Activated naive CD8-positive, alpha-beta T cell treated with anti-CD3 and anti-CD28 coated beads, Interleukin-2, amount 50 U/mL, for 24 hours (primary cell): ENCODE measurements at regions not wholly inside any gene's neighbourhood (a gene's known extent, or its start where the extent isn't known, plus 50 kb on each side); places are given as distances from the start of the nearest gene placed in this dataset.

Experiments used
- ATAC-seq: fragments of 150-1000 bp; cut with Tn5 transposase; one replicate; pipeline ENCODE4 v1.10.0; 2021
- DNase-seq: peaks from one replicate; pipeline ENCODE4 v3.0.0; 2021
- H3K27ac Mint-ChIP-seq: one replicate; pipeline ENCODE4 v1.8.0; 2021; ENCODE audit warnings: mild to moderate bottlenecking, mixed read lengths
- H3K27me3 Mint-ChIP-seq: one replicate; pipeline ENCODE4 v1.8.0; 2021; ENCODE audit warnings: mixed read lengths
- H3K36me3 Mint-ChIP-seq: one replicate; pipeline ENCODE4 v1.8.0; 2021; ENCODE audit warnings: low read depth, mixed read lengths
- H3K4me1 Mint-ChIP-seq: one replicate; pipeline ENCODE4 v1.8.0; 2021; ENCODE audit warnings: mixed read lengths
- H3K4me3 Mint-ChIP-seq: one replicate; pipeline ENCODE4 v1.8.0; 2021; ENCODE audit warnings: mild to moderate bottlenecking, moderate library complexity, mixed read lengths
- H3K9me3 Mint-ChIP-seq: one replicate; pipeline ENCODE4 v1.8.0; 2021; ENCODE audit warnings: mixed read lengths

DNA sequence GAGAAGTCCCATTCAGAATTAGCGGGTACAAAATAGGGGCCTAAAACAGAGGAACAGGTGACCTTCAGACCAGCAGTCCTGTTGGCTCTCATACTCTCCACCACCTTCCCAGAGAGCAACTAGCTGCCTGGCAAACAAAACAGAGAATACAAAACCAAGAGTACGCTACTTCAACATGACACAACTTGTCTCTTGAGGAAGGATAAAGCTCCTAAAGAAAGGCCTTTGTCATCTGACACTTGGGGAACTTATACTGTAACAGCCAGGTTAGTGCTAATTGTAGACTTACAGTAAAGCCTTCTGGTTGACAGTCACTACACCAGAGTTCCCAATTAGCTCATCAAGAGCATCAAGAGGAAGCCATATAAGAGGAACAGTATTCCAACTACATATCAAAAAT lies 282.1 kb upstream of the NT5C1B start:
- no peak for ATAC-seq
- no peak overlapping the region for H3K4me3 Mint-ChIP-seq
- H3K4me1 Mint-ChIP-seq: no peaks in the 10 kb centered on the region
- peaks cover 3% of the 10 kb centered on the region for H3K9me3 Mint-ChIP-seq
- H3K36me3 Mint-ChIP-seq: peaks cover 2% of the 10 kb centered on the region
- DNase-seq: no peak
- H3K27me3 Mint-ChIP-seq: no peaks in the 10 kb centered on the region
- H3K27ac Mint-ChIP-seq: no peak overlapping the region

DNA sequence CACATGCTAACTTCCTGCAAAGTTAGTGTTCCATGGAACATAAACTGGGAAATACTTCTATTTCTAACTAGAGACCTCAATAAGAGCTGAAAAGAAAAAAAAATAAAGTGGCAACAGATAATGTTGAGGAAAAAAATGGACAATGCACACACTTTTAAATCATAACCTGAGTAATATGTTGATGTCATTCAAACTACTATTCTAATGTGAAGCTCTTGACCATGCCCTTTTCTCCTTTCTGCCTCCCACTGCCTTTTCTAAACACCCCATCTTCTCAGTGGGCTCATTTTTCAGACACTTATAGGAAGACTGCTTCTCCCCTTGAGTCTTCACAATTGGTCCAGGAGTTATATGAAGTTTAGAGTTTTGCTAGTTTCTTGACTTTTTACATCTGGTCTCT lies 280.9 kb upstream of the NT5C1B start:
- no peak overlapping the region for H3K27ac Mint-ChIP-seq
- no peak for DNase-seq
- peaks cover 2% of the 10 kb centered on the region for H3K36me3 Mint-ChIP-seq
- no peaks in the 10 kb centered on the region for H3K4me1 Mint-ChIP-seq
- H3K27me3 Mint-ChIP-seq: no peaks in the 10 kb centered on the region
- no peak overlapping the region for H3K4me3 Mint-ChIP-seq
- H3K9me3 Mint-ChIP-seq: peaks cover 2% of the 10 kb centered on the region
- ATAC-seq: no peak

DNA sequence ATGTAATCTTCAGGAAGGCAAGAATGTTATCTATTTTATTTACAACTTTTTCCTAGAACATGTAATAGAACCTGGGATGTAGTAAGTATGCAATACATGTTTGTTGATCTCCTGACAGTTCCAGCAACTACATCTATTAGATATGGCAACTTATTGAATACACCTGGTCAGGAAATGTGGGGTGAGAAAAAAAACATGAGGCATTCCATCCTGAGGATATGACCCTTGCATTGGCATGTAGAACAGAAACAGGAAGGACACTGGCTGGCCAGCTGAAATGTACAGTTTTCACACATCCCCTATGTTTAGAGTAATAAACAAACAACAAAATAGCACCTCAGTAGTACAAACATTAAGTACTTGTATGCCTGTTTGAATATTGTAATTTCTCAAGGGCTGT lies 272.6 kb upstream of the NT5C1B start:
- ATAC-seq (no peak), DNase-seq (no peak)
- no peak overlapping the region for H3K27ac Mint-ChIP-seq
- H3K4me1 Mint-ChIP-seq: no peaks in the 10 kb centered on the region
- H3K4me3 Mint-ChIP-seq: no peak overlapping the region
- no peaks in the 10 kb centered on the region for H3K36me3 Mint-ChIP-seq
- H3K27me3 Mint-ChIP-seq: no peaks in the 10 kb centered on the region
- peaks cover 7% of the 10 kb centered on the region for H3K9me3 Mint-ChIP-seq

DNA sequence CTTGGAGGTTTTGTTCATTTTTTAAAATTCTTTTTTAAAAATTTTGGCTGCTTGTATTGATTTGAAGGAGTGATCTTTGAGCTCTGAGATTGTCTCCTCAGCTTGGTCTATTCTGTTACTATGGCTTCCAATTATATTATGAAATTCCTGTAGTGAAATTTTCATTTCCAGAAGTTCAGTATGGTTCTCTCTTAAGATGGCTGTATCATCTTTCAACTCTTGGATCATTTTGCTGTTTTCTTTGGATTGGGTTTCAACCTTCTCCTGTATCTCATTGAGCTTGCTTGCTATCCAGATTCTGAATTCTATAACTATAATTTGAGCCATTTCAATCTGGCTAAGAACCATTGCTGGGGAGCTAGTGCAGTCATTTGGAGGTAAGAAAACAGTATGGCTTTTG lies 270.8 kb upstream of the NT5C1B start:
- H3K27me3 Mint-ChIP-seq: no peaks in the 10 kb centered on the region
- H3K36me3 Mint-ChIP-seq: no peaks in the 10 kb centered on the region
- DNase-seq (no peak), ATAC-seq (no peak)
- no peak overlapping the region for H3K27ac Mint-ChIP-seq
- no peaks in the 10 kb centered on the region for H3K4me1 Mint-ChIP-seq
- H3K9me3 Mint-ChIP-seq: peaks cover 3% of the 10 kb centered on the region
- H3K4me3 Mint-ChIP-seq: no peak overlapping the region

DNA sequence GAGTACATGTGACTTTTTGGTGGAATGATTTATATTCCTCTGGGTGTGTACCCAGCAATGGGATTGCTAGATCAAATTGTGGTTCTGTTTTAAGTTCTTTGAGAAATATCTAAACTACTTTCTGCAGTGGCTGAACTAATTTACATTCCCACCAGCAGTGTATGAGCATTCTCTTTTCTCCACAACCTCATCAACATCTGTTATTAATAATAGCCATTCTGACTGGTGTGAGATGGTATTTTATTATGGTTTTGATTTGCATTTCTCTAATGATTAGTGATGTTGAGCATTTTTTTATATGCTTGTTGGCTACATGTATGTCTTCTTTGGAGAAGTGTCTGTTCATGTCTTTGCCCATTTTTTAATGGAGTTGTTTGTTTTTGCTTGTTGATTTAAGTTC lies 267.4 kb upstream of the NT5C1B start:
- Mint-ChIP-seq H3K27me3 (no peaks in the 10 kb centered on the region), H3K9me3 (no peaks in the 10 kb centered on the region), H3K36me3 (no peaks in the 10 kb centered on the region), H3K4me1 (no peaks in the 10 kb centered on the region), H3K27ac (no peak overlapping the region), H3K4me3 (no peak overlapping the region)
- DNase-seq: no peak
- ATAC-seq: no peak

DNA sequence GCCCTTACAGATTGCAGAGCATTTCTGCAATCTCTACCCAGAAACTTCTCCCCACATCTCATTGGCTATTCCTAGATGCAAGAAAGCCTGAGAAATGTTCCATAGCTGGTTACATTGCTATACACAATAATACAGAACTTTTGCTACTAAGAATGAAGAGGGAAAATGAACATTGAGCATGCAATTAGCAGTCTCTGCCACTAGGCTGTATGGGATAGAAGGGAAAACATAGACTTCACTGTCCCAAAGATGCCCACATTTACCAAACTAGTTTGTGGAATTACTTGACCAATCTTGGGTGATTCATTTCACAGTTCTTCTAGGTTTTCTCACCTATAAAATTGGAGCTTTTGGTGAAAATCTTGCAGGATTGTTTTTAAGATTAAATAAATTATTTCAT lies 265.7 kb upstream of the NT5C1B start:
- Mint-ChIP-seq H3K9me3 (no peaks in the 10 kb centered on the region), H3K27me3 (no peaks in the 10 kb centered on the region), H3K4me3 (no peak overlapping the region), H3K36me3 (no peaks in the 10 kb centered on the region), H3K27ac (no peak overlapping the region), H3K4me1 (no peaks in the 10 kb centered on the region)
- DNase-seq: no peak
- no peak for ATAC-seq

DNA sequence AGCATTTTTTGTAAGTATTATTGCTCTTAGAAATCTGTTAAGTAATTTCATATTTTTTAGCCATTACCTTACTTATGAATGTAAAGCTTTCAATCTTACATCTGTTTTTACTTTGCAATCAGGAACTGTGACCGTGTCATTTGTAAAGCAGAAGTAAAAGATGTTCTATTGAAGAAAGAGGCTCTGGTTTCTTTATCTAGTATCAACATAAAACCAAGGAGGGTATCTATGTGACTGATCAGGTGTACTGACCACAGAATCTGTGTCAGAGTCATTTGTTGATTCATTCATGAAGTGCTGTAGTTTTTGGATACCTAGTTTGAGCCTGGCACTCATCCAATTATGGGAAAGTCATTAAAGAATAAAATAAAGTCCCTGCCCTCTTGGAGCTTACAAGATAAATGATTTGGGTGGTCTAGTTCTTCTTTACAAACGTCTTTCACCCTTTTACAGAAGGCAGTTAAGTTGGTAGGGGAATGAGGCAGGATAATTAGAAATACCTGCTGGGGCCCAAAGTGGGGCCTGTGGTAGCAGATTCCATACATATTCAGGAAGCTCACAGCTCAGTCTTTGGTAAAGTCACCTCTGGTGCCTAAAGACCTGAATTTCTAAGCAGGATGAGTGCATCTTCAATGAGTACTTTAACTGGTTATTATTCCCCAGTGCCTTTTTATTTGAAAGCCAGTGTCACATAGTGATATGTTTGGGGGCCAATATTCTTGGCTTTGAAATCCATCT lies 260.6 kb upstream of the NT5C1B start:
- Mint-ChIP-seq H3K9me3 (no peaks in the 10 kb centered on the region), H3K27ac (no peak overlapping the region), H3K4me1 (no peaks in the 10 kb centered on the region), H3K4me3 (no peak overlapping the region), H3K27me3 (no peaks in the 10 kb centered on the region), H3K36me3 (no peaks in the 10 kb centered on the region)
- DNase-seq (no peak), ATAC-seq (no peak)

DNA sequence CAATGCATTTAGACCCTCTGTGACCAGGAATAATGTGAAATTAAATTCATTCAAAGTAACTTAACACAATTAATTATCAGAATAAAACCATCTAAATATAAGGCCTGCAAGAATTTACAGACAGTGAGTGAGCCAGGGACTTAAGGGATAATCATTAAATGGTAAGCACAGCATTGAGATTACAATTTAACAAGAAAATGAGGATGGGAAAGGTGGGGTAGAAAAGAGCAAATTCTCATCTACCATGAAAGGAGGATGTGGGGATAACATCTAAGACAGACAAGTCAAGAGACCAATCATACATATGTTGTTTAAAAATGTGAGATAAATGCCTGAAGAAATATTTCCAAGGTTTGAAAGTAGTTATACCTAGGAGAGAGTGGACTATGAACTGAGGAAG lies 259.3 kb upstream of the NT5C1B start:
- H3K27ac Mint-ChIP-seq: no peak overlapping the region
- no peak for ATAC-seq
- no peaks in the 10 kb centered on the region for H3K9me3 Mint-ChIP-seq
- no peak for DNase-seq
- H3K4me1 Mint-ChIP-seq: no peaks in the 10 kb centered on the region
- H3K4me3 Mint-ChIP-seq: no peak overlapping the region
- no peaks in the 10 kb centered on the region for H3K36me3 Mint-ChIP-seq
- no peaks in the 10 kb centered on the region for H3K27me3 Mint-ChIP-seq

DNA sequence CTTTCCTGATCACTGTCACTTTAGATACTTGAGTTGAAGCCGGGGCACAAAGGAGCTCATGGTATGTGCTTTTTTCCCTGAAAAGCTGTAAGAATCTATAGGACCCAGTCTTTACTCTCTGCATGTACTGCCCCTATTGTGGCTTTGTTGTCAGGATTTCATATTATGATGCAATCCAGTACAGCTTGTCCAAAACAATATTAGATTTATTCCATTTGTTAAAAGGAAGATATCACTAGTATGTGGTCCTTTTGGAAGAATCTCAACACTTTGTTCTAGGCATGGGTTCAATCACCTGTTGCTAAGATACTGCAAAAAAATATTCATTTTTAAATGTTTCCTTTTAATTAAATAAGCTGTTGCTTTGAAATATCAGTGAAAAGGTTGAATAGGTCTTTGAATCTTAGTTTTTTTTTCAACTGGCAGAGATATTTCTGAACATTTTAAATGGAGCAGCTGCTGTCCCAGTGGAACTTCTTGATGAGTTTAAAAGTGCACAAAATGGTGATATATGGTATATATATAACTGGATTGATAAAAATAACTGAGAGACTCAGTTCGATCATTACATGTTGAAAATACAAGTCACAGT lies 256.6 kb upstream of the NT5C1B start:
- ATAC-seq: no peak
- no peak overlapping the region for H3K27ac Mint-ChIP-seq
- H3K36me3 Mint-ChIP-seq: no peaks in the 10 kb centered on the region
- no peak overlapping the region for H3K4me3 Mint-ChIP-seq
- DNase-seq: no peak
- H3K9me3 Mint-ChIP-seq: no peaks in the 10 kb centered on the region
- H3K4me1 Mint-ChIP-seq: no peaks in the 10 kb centered on the region
- H3K27me3 Mint-ChIP-seq: no peaks in the 10 kb centered on the region

DNA sequence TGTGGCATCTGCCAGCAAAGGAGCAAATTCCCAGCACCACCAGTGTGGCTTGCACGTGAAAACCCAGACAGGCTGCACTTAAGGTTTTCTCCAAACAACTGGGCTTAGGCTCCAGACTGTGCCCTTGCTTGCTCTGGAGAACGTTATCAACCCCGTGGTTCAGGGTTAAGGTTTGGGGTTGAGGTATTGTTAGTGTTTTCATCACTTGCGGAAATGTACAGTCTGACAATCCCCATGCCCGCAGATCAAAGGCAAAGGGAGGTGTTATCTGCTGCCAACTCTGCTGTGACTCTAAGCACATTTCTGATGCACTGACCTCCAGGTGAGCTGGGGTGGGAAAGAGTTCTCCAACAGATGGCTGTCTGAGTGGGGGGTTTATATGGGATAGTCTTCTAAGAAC lies 253.5 kb upstream of the NT5C1B start:
- no peak overlapping the region for H3K4me3 Mint-ChIP-seq
- DNase-seq (no peak), ATAC-seq (no peak)
- no peaks in the 10 kb centered on the region for H3K4me1 Mint-ChIP-seq
- H3K36me3 Mint-ChIP-seq: no peaks in the 10 kb centered on the region
- no peaks in the 10 kb centered on the region for H3K27me3 Mint-ChIP-seq
- no peak overlapping the region for H3K27ac Mint-ChIP-seq
- H3K9me3 Mint-ChIP-seq: no peaks in the 10 kb centered on the region

DNA sequence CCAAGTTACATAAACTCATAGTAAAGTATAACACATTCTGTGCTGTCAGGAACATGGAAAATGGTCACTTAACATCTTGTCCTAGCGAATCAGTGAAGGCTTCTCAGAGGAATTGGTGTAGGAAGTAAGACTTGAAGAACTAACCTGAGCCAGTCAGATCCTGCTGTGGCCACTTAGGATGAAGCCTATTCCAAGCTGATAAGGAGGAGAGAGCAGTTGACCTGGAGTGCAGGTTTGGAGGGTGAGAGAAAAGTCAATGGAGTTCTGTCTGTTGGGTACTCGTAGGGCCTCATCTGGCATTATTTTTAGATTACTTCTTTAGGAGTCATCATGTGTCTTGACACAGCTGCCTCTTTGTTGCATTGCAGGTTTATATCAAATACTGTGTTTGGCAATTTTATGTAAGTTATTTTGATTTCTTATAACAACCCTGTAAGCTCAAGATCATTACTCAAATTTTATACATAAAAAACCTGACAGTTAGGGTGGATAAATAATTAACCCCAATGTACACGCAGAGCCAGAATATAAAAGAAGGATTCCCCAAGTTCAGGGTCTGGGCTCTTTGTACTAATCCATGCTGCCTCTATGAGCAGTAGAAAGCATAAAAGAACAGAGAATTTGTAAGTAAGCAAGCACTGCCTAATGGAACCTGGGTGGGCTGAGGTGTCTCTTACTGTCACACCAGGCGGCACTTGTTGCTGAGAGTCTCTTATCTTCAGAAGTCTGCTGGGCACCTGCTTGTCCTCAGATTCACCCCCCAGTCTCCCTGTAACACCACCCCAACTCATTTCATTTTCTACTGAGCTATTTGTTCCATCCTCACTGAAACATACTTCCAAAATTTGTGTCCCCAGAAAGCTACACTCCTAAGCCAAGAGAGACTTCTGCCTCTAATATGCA lies 252.1 kb upstream of the NT5C1B start:
- no peak overlapping the region for H3K4me3 Mint-ChIP-seq
- H3K36me3 Mint-ChIP-seq: no peaks in the 10 kb centered on the region
- no peaks in the 10 kb centered on the region for H3K4me1 Mint-ChIP-seq
- H3K9me3 Mint-ChIP-seq: no peaks in the 10 kb centered on the region
- H3K27ac Mint-ChIP-seq: no peak overlapping the region
- no peaks in the 10 kb centered on the region for H3K27me3 Mint-ChIP-seq
- ATAC-seq (no peak), DNase-seq (no peak)

DNA sequence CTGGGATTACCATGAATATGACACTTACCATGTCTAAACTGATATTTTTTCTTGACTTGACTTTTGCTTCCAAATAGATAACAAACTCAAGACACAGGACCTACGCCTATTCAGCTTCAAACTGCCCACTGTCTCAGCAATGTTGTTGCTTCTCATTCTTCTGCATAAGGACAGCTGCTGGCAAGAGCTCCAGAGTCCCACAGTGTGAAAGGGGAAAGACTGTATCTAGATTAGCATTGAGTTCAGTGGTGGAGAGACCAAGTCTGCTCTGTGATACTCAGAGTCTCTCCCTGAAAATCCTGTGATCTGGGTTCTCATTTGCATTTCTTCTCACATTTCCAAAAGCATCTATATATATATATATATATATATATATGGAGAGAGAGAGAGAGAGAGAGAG lies 247.9 kb upstream of the NT5C1B start:
- no peak overlapping the region for H3K4me3 Mint-ChIP-seq
- no peaks in the 10 kb centered on the region for H3K4me1 Mint-ChIP-seq
- ATAC-seq (no peak), DNase-seq (no peak)
- H3K27me3 Mint-ChIP-seq: no peaks in the 10 kb centered on the region
- no peaks in the 10 kb centered on the region for H3K36me3 Mint-ChIP-seq
- no peak overlapping the region for H3K27ac Mint-ChIP-seq
- no peaks in the 10 kb centered on the region for H3K9me3 Mint-ChIP-seq

DNA sequence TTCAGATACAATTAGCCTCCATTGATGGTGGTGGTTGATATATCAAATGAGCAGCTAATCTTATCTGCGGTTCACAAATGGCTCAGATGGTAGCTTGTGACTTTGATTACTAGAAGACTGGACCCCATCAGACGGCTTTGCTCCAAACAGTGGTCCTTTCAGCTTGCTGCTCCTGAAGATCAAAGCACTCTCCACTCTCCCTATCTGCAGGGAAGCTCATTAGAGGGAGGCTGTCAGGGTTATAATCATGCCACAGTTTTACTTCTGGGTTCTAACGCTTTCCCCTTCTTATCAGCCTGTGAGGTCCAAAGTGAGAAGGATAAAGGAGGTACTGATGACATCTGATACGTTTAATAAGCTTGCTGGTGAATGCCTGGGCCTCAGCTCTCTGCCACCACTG lies 247.1 kb upstream of the NT5C1B start:
- Mint-ChIP-seq H3K36me3 (no peaks in the 10 kb centered on the region), H3K27me3 (no peaks in the 10 kb centered on the region), H3K27ac (no peak overlapping the region), H3K9me3 (no peaks in the 10 kb centered on the region), H3K4me1 (no peaks in the 10 kb centered on the region), H3K4me3 (no peak overlapping the region)
- DNase-seq (no peak), ATAC-seq (no peak)

DNA sequence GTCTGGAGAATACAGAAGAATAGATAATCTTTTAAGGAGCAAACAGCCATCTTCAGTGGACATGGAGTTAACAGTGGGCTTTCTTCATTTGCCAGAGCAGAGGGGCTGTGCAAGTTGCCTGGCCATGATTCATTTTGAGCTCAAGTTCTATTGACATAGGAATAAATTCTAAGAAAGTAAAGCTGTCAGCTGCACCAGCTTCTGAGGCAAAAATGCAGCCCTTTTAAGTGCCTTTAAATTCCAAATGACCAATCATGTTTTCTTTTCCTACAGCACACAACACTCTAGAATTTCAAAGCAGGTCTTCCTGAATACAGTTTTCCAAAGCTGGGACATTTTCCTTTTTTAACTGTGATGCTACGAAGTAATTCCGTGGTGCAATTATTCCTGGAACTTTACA lies 246.4 kb upstream of the NT5C1B start:
- no peaks in the 10 kb centered on the region for H3K36me3 Mint-ChIP-seq
- ATAC-seq (no peak), DNase-seq (no peak)

DNA sequence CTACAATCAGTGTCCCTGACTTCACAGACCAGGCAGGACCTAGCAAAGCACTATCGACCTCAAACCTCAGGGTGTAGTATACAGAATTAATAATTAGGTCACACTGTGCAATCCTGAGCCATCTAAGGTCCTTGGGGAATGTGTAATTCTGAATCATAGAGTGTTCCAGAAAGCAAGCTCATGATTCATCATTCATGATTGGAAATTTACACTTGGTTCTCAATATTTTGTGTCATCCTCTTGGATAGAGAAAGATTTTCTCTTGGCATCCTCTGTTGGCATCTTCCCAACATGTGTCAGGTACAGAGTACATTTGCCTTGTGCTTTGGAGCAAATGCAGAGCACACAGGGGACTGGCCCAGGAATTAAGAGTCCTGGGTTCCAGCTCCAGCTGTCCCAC lies 245.0 kb upstream of the NT5C1B start:
- DNase-seq (no peak), ATAC-seq (no peak)
- Mint-ChIP-seq H3K4me3 (no peak overlapping the region), H3K27me3 (no peaks in the 10 kb centered on the region), H3K36me3 (no peaks in the 10 kb centered on the region), H3K27ac (no peak overlapping the region), H3K4me1 (no peaks in the 10 kb centered on the region), H3K9me3 (no peaks in the 10 kb centered on the region)

More for the DNA sequence above, 246.4 kb upstream of the NT5C1B start:
- H3K4me3 Mint-ChIP-seq: no peak overlapping the region
- H3K27ac Mint-ChIP-seq: no peak overlapping the region
- no peaks in the 10 kb centered on the region for H3K4me1 Mint-ChIP-seq
- no peaks in the 10 kb centered on the region for H3K27me3 Mint-ChIP-seq
- H3K9me3 Mint-ChIP-seq: no peaks in the 10 kb centered on the region
